Chondrocyte (in vitro differentiated cells): ENCODE measurements at regions not wholly inside any gene's neighbourhood (a gene's known extent, or its start where the extent isn't known, plus 50 kb on each side); places are given as distances from the start of the nearest gene placed in this dataset.

Experiments used
- DNase-seq: peaks from one replicate; pipeline ENCODE4 v3.0.0; 2021; ENCODE audit warnings: mixed read lengths, low spot score
- H3K27ac Mint-ChIP-seq: one replicate; pipeline ENCODE4 v1.8.0; 2021; ENCODE audit warnings: mild to moderate bottlenecking, moderate library complexity, mixed read lengths; ENCODE audit not compliant: unreplicated experiment
- H3K27me3 Mint-ChIP-seq: 2 replicates; pipeline ENCODE4 v1.8.0; 2021; ENCODE audit warnings: low read depth, mixed read lengths
- H3K36me3 Mint-ChIP-seq: 2 replicates; pipeline ENCODE4 v1.8.0; 2021; ENCODE audit warnings: low read depth, mixed read lengths
- H3K4me1 Mint-ChIP-seq: 2 replicates; pipeline ENCODE4 v1.8.0; 2021; ENCODE audit warnings: low read depth, mild to moderate bottlenecking, mixed read lengths
- H3K4me3 Mint-ChIP-seq: one replicate; pipeline ENCODE4 v1.8.0; 2021; ENCODE audit warnings: mild to moderate bottlenecking, moderate library complexity, mixed read lengths; ENCODE audit not compliant: unreplicated experiment
- H3K9me3 Mint-ChIP-seq: 2 replicates; pipeline ENCODE4 v1.8.0; 2021; ENCODE audit warnings: low read depth, mixed read lengths
- CTCF ChIP-seq: fragments of 200-600 bp; sonication (generic); IDR thresholded peaks from 2 replicates; pipeline ENCODE4 v1.5.0; 2021; ENCODE audit warnings: antibody characterized with exemption, mild to moderate bottlenecking, moderate library complexity

DNA sequence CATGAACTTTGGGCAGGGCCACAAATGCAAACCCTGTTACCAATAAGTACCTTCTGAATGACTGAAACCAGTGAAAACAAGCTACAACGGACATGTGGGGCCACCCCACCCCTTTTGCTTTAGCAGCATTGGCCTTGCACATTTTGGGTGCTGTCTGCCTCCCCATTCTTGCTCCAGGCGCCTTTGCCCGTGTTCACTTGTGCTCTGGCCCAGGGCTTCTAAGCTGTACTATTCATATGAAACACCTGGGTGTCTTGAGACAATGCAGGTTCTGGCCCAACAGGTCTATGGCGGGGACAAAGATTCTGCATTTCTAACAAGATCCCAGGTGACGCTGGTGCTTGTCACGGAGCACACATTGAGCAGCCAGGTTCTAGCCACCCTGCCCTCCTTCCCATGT lies 96.5 kb upstream of the SDK1 start:
- Mint-ChIP-seq H3K27ac (no peak overlapping the region), H3K27me3 (no peaks in the 10 kb centered on the region), H3K36me3 (peaks cover under 1% of the 10 kb centered on the region), H3K9me3 (peaks cover 4% of the 10 kb centered on the region), H3K4me1 (no peaks in the 10 kb centered on the region), H3K4me3 (no peak overlapping the region)
- TF ChIP-seq CTCF: no peak
- no peak for DNase-seq

- no peaks in the 10 kb centered on the region for H3K36me3 Mint-ChIP-seq
- DNase-seq: no peak
- no peak overlapping the region for H3K4me3 Mint-ChIP-seq
- TF ChIP-seq CTCF: no peak
- no peak overlapping the region for H3K27ac Mint-ChIP-seq
- H3K4me1 Mint-ChIP-seq: no peaks in the 10 kb centered on the region
- no peaks in the 10 kb centered on the region for H3K27me3 Mint-ChIP-seq
- no peaks in the 10 kb centered on the region for H3K9me3 Mint-ChIP-seq
These were observed 95.0 kb upstream of the SDK1 start for GRCh38 chr7:3206101-3206500.

DNA sequence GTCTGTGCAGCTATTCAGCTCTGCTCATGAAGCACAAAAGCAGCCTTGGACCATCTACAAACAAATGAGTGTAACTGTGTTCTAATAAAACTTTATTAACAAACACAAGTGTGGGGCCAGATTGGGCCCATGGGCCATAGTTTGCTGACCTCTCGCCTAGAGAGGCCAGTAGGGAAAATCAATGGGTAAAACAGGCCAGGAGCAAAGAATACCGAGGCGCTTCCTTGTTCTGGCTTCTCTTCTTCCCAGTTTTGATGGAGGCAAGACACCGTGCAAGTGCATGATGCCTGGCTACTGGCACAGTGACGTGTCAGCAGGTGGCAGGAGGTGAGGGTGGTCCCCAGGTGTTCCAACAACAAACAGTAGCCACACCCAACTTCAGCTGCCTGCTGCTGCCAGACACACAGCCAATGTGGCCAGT lies 94.3 kb upstream of the SDK1 start:
- Mint-ChIP-seq H3K27ac (no peak overlapping the region), H3K4me1 (no peaks in the 10 kb centered on the region), H3K36me3 (no peaks in the 10 kb centered on the region), H3K9me3 (no peaks in the 10 kb centered on the region), H3K4me3 (no peak overlapping the region), H3K27me3 (no peaks in the 10 kb centered on the region)
- TF ChIP-seq CTCF: no peak
- no peak for DNase-seq

- H3K36me3 Mint-ChIP-seq: no peaks in the 10 kb centered on the region
- no peak overlapping the region for H3K4me3 Mint-ChIP-seq
- H3K27ac Mint-ChIP-seq: no peak overlapping the region
- H3K4me1 Mint-ChIP-seq: no peaks in the 10 kb centered on the region
- no peak for TF ChIP-seq CTCF
- no peaks in the 10 kb centered on the region for H3K9me3 Mint-ChIP-seq
- DNase-seq: no peak
- no peaks in the 10 kb centered on the region for H3K27me3 Mint-ChIP-seq
These were observed 93.6 kb upstream of the SDK1 start for GRCh38 chr7:3207387-3207902.

- no peak for TF ChIP-seq CTCF
- no peak for DNase-seq
- H3K4me1 Mint-ChIP-seq: no peaks in the 10 kb centered on the region
- no peak overlapping the region for H3K4me3 Mint-ChIP-seq
- H3K27ac Mint-ChIP-seq: no peak overlapping the region
- H3K36me3 Mint-ChIP-seq: no peaks in the 10 kb centered on the region
- no peaks in the 10 kb centered on the region for H3K9me3 Mint-ChIP-seq
- no peaks in the 10 kb centered on the region for H3K27me3 Mint-ChIP-seq
These were observed 90.5 kb upstream of the SDK1 start for GRCh38 chr7:3210531-3210930.
